ENCODE measurements at regions not wholly inside any gene's neighbourhood (a gene's known extent, or its start where the extent isn't known, plus 50 kb on each side); places are given as distances from the start of the nearest gene placed in this dataset.

DNA sequence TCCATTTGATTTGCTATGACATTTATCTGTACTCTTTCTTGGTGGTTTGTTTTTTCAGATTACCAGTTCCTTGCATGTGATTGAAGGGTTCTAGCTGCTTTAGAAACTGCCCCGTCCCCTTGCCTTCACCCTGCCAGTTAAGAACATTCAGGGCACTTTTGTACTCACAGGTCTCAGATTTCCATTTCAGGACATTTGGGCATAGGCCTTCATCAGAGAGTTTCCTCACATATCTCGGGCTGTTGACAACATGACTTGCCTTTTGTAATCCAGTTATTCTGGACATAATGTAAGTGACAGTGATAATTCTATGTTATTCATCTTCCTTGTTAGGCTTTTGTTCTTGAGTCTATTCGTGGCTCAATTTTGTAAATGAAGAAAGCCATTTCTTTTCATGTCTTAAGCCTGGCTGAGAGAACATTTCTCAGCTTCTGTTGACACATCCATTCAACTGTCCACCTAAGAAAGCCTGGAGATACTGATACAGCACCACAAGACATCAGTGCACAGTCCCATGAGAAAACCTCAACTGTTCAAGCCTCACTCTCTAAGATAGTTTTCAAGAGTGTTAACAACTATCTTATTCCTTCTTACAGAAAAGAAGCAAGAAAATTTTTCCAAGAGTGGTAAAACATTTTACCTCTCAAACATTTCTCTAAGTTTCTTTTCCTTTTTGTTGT lies 209.3 kb upstream of the SGK1 start:
- Mint-ChIP-seq H3K4me1 (ENCODE audit: low read depth) (peaks cover 36% of the 10 kb centered on the region), H3K27me3 (no peaks in the 10 kb centered on the region), H3K36me3 (ENCODE audit: low read depth) (no peaks in the 10 kb centered on the region), H3K9me3 (no peaks in the 10 kb centered on the region), H3K27ac (no peak overlapping the region), H3K4me3 (no peak overlapping the region)
- POLR2A ChIA-PET, result no interaction called here
- CTCF ChIA-PET, result no interaction called here
- no peak for TF ChIP-seq CTCF (IDR thresholded peaks at IDR 0.05)
- ATAC-seq, result no peak
- intact Hi-C loops (cut with micrococcal nuclease), result loop anchor here (10.0 kb wide), 1 partner anchor 352 kb away; no protein-coding TSS in a partner anchor
- DNase-seq, result no peak

GRCh38 chr6:134525190-134525868 lies 207.4 kb upstream of the SGK1 start:
- Mint-ChIP-seq H3K4me1 (ENCODE audit: low read depth) (peaks cover 43% of the 10 kb centered on the region), H3K9me3 (no peaks in the 10 kb centered on the region), H3K27me3 (no peaks in the 10 kb centered on the region), H3K4me3 (no peak overlapping the region), H3K27ac (no peak overlapping the region), H3K36me3 (ENCODE audit: low read depth) (no peaks in the 10 kb centered on the region)
- TF ChIP-seq CTCF (IDR thresholded peaks at IDR 0.05), result no peak
- ChIA-PET CTCF (interaction anchor here (1.4 kb wide), 1 partner anchor 12 kb away, joined by 3 read pairs; no protein-coding TSS in a partner anchor), POLR2A (no interaction called here)
- no peak for DNase-seq
- ATAC-seq, result no peak
- intact Hi-C loops (cut with micrococcal nuclease), result loop anchor here (10.0 kb wide), 1 partner anchor 351 kb away; no protein-coding TSS in a partner anchor

- no peak for TF ChIP-seq CTCF (IDR thresholded peaks at IDR 0.05)
- CTCF ChIA-PET, result no interaction called here
- Mint-ChIP-seq H3K36me3 (ENCODE audit: low read depth) (no peaks in the 10 kb centered on the region), H3K27ac (no peak overlapping the region), H3K27me3 (no peaks in the 10 kb centered on the region), H3K9me3 (no peaks in the 10 kb centered on the region), H3K4me1 (ENCODE audit: low read depth) (peaks cover 43% of the 10 kb centered on the region), H3K4me3 (no peak overlapping the region)
- ATAC-seq, result peak; percentile 57
- no peak for DNase-seq
- intact Hi-C loops (cut with micrococcal nuclease), result loop anchor here (10.0 kb wide), 1 partner anchor 349 kb away; no protein-coding TSS in a partner anchor
- POLR2A ChIA-PET, result no interaction called here
Observed at GRCh38 chr6:134523903-134524650, 206.2 kb upstream of the SGK1 start.

GRCh38 chr6:134523051-134523450 lies 205.1 kb upstream of the SGK1 start:
- Mint-ChIP-seq H3K4me3 (no peak overlapping the region), H3K27me3 (no peaks in the 10 kb centered on the region), H3K27ac (peak overlapping the region; percentile 3), H3K4me1 (ENCODE audit: low read depth) (peaks cover 46% of the 10 kb centered on the region), H3K36me3 (ENCODE audit: low read depth) (no peaks in the 10 kb centered on the region), H3K9me3 (no peaks in the 10 kb centered on the region)
- intact Hi-C loops (cut with micrococcal nuclease), result loop anchor here (10.0 kb wide), 1 partner anchor 348 kb away; no protein-coding TSS in a partner anchor
- no peak for TF ChIP-seq CTCF (IDR thresholded peaks at IDR 0.05)
- DNase-seq (no peak), ATAC-seq (no peak)
- ChIA-PET CTCF (interaction anchor here (0.6 to 1.3 kb wide), 4 partner anchors 8 to 190 kb away, joined by 3 to 4 read pairs (median 3); no protein-coding TSS in a partner anchor), POLR2A (no interaction called here)
